ELF-1 (cell line): ENCODE measurements at regions not wholly inside any gene's neighbourhood (a gene's known extent, or its start where the extent isn't known, plus 50 kb on each side); places are given as distances from the start of the nearest gene placed in this dataset.

ENCODE experiments used
- DNase-seq: peaks from one replicate; pipeline ENCODE4 v3.0.0-alpha.2; 2016; ENCODE audit warnings: low read depth, low spot score

GRCh38 chr4:58935332-58935731, 1825.1 kb upstream of the IGFBP7 start:
- DNase-seq, result no peak

DNA sequence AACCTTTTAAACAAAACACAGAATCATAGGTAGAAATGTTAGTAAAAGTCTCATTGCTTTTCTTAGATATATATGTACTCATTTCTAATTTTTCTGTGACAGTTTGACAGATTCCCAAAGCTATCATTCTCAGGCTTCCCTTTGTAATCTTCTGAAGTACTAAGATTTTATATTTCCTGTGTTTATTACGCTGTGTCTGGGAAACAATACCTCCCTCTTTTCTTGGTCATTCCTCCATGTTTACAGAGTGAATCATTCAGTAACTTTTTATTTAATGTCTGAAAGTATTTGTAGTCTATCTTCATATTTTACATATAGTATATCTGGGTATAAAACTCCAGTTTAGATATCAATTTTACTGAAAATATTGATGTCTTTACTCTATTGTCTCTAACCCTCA, 1826.3 kb upstream of the IGFBP7 start:
- no peak for DNase-seq

DNA sequence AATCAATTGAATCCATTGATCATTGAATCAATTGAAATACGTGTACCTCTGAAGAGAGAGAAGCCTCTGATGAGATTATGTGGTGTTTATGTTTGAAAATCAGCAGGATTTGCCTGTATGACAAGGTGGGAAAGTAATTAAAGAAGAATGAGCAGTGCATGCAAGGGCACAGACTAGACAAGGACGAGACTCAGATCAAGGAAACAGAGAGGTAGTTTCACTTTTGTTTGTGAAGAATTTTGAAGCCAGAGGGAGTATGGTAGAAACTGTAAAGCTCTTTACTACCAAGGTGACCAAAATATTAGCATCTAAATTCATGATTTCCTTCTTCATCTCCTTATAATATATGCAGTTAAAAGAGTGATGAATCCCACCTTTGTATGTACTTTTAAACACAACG, 1830.0 kb upstream of the IGFBP7 start:
- DNase-seq, result no peak

GRCh38 chr4:58941286-58941685, 1831.1 kb upstream of the IGFBP7 start:
- DNase-seq, result no peak

DNA sequence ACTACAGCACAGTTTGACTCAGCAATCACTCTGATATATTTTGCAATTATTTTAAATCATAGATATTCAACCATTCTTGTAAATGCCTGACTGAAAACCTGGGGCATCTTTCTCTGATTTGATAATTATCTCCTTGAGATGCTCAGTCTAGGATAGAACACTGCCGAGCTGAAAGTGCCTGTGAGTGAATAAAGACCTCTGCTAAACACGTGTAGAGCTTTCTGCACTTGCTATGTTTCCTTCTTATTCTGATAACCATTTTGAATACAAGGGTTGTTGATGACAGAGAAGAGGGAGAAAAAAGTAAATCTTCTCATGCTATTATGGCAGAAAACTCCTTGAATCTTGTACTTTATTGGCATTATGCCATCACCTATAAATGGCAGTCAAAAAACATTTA, 1843.4 kb upstream of the IGFBP7 start:
- DNase-seq, result no peak

DNA sequence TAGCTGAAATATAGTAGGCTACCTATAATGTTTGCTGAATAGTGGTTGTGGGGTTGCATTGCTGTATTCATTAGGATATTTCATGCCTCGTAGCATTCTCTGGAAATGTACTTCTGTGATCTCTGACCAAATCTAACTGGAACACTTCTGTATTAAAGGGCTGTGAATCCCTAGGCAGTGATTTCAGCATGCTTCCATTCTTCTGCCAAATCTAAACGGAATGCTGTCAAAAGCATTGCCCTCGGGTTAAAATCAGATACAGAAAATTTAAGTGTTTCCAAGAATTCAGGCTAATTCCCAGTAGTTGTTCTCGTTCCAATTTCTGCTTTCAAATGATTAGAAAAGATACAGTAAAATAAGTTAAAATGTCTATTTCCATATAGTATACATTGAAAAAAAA, 1847.5 kb upstream of the IGFBP7 start:
- no peak for DNase-seq

DNA sequence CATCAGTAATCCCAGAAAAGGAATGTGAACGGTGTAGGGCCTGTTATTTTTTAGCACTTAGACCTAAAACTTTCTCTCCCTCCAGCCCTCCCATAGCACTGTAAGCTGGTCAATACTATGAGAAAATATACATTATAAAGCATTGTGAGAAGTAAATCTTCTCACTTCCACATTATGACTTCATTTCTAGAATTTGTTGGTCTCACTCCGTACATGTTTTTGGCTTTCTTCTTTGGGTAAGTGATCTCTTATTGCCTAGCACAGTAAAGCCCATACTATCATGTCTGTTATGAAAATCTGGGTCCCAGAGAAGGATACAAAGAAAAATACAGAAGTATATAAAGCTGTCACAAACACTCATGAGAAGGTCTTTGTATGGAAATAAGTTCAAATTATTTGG, 1851.1 kb upstream of the IGFBP7 start:
- no peak for DNase-seq

DNA sequence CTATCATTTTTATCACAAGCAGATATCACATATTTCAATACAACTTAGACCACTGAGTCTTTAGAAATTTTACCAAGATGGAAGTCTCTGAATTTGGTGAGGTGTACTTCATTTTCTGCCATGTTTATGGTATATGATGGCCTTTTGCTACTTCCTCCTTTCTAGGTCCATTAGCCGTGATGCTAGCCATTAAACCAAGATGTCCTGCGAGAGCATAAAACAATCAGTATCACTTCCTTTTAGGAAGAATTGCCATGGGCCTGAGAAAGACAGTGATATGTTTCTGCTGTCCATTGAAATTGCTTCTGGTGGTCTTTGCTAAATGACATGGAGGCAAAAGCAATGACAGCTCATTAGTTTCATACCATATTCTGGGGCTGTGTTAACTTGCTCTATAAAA, 1851.7 kb upstream of the IGFBP7 start:
- DNase-seq, result no peak

GRCh38 chr4:58962424-58962823, 1852.2 kb upstream of the IGFBP7 start:
- DNase-seq, result no peak

GRCh38 chr4:58981828-58982227, 1871.6 kb upstream of the IGFBP7 start:
- DNase-seq, result no peak

DNA sequence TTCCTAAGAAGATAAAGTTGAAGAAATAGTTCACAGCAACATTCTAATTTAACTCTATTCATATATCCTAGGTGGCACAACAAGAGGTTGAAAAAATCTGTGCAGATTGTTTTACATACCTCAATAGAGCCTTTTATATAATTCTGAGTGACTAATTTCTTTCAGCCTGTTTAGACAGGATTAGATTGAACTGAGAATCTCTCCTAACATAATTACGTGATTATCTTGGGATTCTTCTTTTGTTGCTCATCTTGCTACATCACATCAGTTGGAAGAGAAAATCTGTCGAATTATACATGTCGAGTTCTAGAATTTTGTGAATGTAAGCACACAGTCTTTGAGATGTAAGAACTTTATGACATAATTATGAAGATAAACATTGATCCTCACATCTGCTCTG, 1873.7 kb upstream of the IGFBP7 start:
- DNase-seq, result no peak

- no peak for DNase-seq
These were observed 1892.0 kb upstream of the IGFBP7 start for GRCh38 chr4:59002148-59002547.

DNA sequence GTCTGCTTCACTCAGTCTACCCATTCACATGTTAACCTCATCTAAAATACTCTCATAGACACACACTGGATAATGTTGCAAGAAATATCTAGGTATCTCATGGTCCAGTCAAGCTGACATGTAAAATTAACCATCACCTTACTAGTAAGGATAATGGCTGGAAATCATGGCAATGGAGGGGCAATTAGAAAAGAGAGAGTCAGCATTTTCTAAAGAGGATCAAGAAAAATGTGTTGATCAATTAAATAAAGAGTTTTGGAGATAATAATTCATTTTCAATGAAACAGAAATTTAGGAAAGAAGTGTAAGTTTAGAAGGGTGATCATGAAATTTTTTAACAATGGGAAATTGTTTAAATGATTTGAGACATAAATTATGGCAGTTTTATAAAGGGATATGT, 1914.1 kb upstream of the IGFBP7 start:
- DNase-seq, result no peak

- no peak for DNase-seq
These were observed 1927.6 kb upstream of the IGFBP7 start for GRCh38 chr4:59037812-59038211.

GRCh38 chr4:59039046-59039445, 1928.9 kb upstream of the IGFBP7 start:
- no peak for DNase-seq

DNA sequence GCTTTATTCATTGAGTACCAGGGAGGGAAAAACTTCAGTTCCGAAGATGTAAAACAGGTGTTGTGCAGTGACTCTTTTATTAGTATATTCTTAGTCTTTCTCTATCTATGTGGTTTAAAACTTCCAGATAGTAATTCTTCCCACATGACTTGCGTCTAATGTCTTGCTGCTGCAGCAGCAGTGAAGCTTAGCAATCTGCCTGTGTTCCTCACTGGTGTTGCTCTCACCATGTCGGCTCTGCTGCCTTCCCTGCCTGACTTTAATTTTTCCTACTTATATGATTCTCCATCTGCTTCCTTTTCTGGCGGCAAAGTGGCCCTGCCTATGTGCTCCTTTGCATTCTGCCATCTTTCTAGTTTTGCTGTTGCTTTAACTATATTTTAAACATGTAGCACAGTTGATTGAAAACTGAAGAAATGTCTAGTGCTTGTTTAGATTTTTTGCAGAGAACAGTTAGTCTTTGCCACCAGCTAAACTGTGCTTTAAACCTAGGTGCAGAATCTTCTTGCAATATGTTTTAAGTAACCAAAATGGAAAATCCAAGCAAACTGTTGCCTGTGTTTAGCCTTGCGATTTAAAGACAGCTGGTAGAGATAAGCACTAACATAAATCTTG, 1934.2 kb upstream of the IGFBP7 start:
- no peak for DNase-seq

GRCh38 chr4:59054086-59054485, 1943.9 kb upstream of the IGFBP7 start:
- DNase-seq, result no peak

DNA sequence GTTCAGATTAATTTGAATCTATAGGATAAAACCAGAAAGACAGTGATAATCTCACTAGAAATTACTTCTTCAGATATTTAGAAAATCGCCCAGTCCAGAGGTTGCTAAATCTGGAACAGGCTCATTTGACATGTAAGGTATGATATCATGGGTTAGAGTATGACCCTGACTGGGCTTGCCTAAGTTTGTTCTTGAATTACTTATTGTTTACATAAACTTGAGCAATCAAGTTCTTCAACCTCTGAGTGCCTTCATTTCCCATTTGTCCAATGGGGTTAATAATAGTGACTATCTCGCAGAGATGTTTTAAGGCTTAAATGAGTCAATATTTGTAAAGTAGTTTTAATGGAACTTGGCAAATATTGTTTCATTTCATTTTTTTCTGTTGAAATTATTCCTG, 1947.6 kb upstream of the IGFBP7 start:
- no peak for DNase-seq

DNA sequence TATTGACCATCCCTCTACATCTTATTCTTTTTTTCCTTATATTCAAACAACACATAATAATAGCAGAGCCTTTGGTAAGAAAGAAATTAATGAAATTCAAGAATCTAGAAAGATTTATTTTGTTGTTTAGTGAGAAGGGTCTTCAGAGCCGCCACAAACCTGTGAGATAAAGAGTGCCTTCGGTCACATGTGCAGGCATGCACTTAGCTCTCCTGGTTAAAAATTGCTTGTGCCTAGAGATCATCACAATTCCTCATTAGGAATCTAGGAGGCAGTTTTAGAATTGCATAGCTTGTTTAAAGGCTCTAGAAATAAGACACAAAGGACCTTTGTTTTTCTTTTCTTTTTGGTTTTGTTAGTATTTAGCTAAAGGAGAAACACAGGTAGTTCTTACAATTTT, 1948.4 kb upstream of the IGFBP7 start:
- no peak for DNase-seq

DNA sequence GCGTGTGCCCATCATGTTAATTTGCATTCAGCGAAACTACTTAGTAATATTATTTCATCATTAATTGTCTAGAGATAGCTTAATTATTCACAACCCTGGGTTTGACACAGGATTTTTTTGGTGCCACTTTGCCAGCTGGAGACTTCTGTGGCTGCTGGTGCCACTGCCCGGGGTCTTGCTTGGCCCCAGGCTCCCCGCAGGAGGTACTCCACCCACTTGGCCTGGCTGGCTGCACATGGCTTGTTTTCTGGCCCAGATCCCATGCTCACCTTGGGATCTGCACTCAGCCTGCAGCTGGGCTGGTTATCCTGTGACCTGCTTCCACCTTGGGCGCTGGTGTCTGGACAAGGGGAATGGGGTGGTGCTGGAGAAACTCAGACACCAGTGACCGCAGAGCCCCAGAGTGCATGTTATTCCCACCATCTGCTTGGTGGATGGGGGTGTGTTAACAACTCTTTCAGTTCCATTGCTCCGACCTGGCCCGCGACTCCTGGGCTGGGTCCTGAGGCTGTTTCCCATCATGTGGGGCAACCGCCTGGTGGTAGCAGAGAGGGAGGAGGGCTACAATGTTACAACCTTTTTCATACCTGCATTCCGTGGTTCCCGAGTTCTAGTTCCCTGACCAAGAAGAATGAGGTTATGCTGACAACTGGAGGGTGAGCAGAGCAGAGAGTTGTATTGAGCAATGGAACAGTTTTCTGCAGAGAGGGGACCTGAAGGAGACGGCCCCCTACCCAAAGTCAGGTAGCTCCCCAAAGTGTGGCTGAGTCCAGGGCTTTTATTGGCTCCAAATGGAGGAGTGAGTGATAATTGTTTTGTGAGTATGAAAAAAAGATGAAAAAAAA, 1950.0 kb upstream of the IGFBP7 start:
- DNase-seq, result no peak

DNA sequence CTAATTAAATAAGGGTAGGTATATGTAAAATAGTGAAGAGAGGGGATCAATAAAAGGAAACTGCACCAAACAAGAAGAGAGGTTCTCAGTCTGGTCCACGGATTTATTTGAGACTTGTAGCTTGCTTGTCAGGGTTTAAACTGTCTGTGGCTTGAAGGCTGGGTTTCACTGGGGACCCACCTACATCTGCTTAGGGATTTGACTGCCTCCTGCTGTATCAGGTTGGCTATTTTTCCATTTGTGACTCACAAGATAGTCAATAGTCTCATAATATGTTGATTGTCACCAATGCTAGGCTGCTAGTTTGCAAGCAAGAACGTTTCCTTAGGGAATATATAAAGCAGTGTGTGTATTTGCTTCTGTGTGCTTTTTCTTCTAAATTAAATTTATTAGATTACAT, 1950.7 kb upstream of the IGFBP7 start:
- DNase-seq, result no peak

- no peak for DNase-seq
These were observed 1953.0 kb upstream of the IGFBP7 start for GRCh38 chr4:59063015-59063720.
